ENCODE measurements at regions not wholly inside any gene's neighbourhood (a gene's known extent, or its start where the extent isn't known, plus 50 kb on each side); places are given as distances from the start of the nearest gene placed in this dataset.

- no peak for DNase-seq
- WGBS (ENCODE audit: insufficient coverage, low coverage, low lambda C conversion rate, missing lambda C conversion rate): 24% methylated on average over 1 of the region's 1 CpG
- Histone ChIP-seq H3K4me3 (no peak overlapping the region), H3K27me3 (no peaks in the 10 kb centered on the region), H3K4me1 (no peaks in the 10 kb centered on the region), H3K9me3 (no peaks in the 10 kb centered on the region), H3K27ac (no peak overlapping the region), H3K36me3 (no peaks in the 10 kb centered on the region)
- intact Hi-C loops (cut with DNase I): no loop called here
- ATAC-seq: no peak
- no peak for TF ChIP-seq POLR2A (IDR thresholded peaks at IDR 0.05)
- TF ChIP-seq, protein P1, sequence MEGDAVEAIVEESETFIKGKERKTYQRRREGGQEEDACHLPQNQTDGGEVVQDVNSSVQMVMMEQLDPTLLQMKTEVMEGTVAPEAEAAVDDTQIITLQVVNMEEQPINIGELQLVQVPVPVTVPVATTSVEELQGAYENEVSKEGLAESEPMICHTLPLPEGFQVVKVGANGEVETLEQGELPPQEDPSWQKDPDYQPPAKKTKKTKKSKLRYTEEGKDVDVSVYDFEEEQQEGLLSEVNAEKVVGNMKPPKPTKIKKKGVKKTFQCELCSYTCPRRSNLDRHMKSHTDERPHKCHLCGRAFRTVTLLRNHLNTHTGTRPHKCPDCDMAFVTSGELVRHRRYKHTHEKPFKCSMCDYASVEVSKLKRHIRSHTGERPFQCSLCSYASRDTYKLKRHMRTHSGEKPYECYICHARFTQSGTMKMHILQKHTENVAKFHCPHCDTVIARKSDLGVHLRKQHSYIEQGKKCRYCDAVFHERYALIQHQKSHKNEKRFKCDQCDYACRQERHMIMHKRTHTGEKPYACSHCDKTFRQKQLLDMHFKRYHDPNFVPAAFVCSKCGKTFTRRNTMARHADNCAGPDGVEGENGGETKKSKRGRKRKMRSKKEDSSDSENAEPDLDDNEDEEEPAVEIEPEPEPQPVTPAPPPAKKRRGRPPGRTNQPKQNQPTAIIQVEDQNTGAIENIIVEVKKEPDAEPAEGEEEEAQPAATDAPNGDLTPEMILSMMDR (IDR thresholded peaks at IDR 0.05): no peak
These were observed 1438.7 kb downstream of the C4orf33 start for GRCh38 chr4:130534651-130535050.

DNA sequence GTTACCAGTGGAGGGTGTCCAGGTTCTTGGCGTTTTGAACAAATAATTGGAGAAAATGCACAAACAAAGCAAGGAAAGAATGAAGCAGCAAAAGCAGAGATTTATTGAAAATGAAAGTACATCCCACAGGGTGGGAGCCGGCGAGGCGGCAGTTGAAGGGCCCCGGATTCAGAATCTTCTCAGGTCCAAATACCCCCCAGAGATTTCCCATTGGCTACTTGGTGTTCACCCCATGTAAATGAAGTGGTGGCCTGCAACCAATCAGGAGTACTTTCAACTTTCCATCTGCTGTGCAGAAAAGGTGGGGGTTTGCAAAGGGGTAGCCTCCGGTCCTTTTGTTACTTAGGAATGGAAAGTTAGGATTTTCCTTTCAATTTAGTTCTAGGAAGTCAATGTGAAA is 1447.0 kb downstream of the C4orf33 start:
- intact Hi-C loops (cut with DNase I): no loop called here
- Histone ChIP-seq H3K36me3 (no peaks in the 10 kb centered on the region), H3K27me3 (no peaks in the 10 kb centered on the region), H3K4me1 (no peaks in the 10 kb centered on the region), H3K9me3 (no peaks in the 10 kb centered on the region), H3K27ac (no peak overlapping the region), H3K4me3 (no peak overlapping the region)
- 83% methylated on average over 6 of the region's 6 CpGs for WGBS (ENCODE audit: insufficient coverage, low coverage, low lambda C conversion rate, missing lambda C conversion rate)
- no peak for ATAC-seq
- TF ChIP-seq POLR2A (IDR thresholded peaks at IDR 0.05): no peak
- TF ChIP-seq, protein P1 (IDR thresholded peaks at IDR 0.05): no peak
- no peak for DNase-seq

GRCh38 chr4:130545171-130545570 is 1449.2 kb downstream of the C4orf33 start:
- no peak for ATAC-seq
- Histone ChIP-seq H3K4me1 (no peaks in the 10 kb centered on the region), H3K4me3 (no peak overlapping the region), H3K9me3 (no peaks in the 10 kb centered on the region), H3K36me3 (no peaks in the 10 kb centered on the region), H3K27me3 (no peaks in the 10 kb centered on the region), H3K27ac (no peak overlapping the region)
- 9% methylated on average over 3 of the region's 3 CpGs for WGBS (ENCODE audit: insufficient coverage, low coverage, low lambda C conversion rate, missing lambda C conversion rate)
- DNase-seq: no peak
- TF ChIP-seq POLR2A (IDR thresholded peaks at IDR 0.05): no peak
- TF ChIP-seq, protein P1 (IDR thresholded peaks at IDR 0.05): no peak
- intact Hi-C loops (cut with DNase I): no loop called here

- WGBS (ENCODE audit: insufficient coverage, low coverage, low lambda C conversion rate, missing lambda C conversion rate): 32% methylated on average over 2 of the region's 2 CpGs
These were observed 1449.6 kb downstream of the C4orf33 start for GRCh38 chr4:130545596-130545995.

More at GRCh38 chr4:130545596-130545995, 1449.6 kb downstream of the C4orf33 start:
- no peak overlapping the region for H3K27ac ChIP-seq
- intact Hi-C loops (cut with DNase I): no loop called here
- H3K9me3 ChIP-seq: no peaks in the 10 kb centered on the region
- no peak for DNase-seq
- no peak for ATAC-seq
- TF ChIP-seq POLR2A (IDR thresholded peaks at IDR 0.05): no peak
- TF ChIP-seq, protein P1 (IDR thresholded peaks at IDR 0.05): no peak
- H3K36me3 ChIP-seq: no peaks in the 10 kb centered on the region
- no peak overlapping the region for H3K4me3 ChIP-seq
- H3K4me1 ChIP-seq: no peaks in the 10 kb centered on the region
- H3K27me3 ChIP-seq: no peaks in the 10 kb centered on the region

All from right lobe of liver (tissue), 6 donors.